WTC11 (cell line): ENCODE measurements at regions not wholly inside any gene's neighbourhood (a gene's known extent, or its start where the extent isn't known, plus 50 kb on each side); places are given as distances from the start of the nearest gene placed in this dataset.

Experiments
- ATAC-seq: fragments of 200-7000 bp; cut with Tn5 transposase; 2 replicates; pipeline ENCODE4 v1.10.0; 2021; ENCODE audit warnings: mild to moderate bottlenecking, moderate library complexity
- CTCF ChIA-PET: fragments of 300-600 bp; sonication (Branson Sonifier 250); formaldehyde crosslinking; loops from one replicate; lab custom pipeline; 2021; ENCODE audit warnings: antibody characterized with exemption; lab: Charles Lee
- POLR2A ChIA-PET: fragments of 350-600 bp; sonication (Branson Sonifier 250); formaldehyde crosslinking; loops from one replicate; lab custom pipeline; 2021; ENCODE audit warnings: antibody characterized with exemption; lab: Charles Lee
- DNase-seq: peaks from one replicate; pipeline ENCODE4 v3.0.0; 2021; ENCODE audit warnings: low spot score
- H3K27ac Mint-ChIP-seq: 2 replicates; pipeline ENCODE4 v1.8.0; 2021; ENCODE audit warnings: mixed read lengths
- H3K27me3 Mint-ChIP-seq: 2 replicates; pipeline ENCODE4 v1.8.0; 2021; ENCODE audit warnings: low read depth, mild to moderate bottlenecking, moderate library complexity, mixed read lengths
- H3K36me3 Mint-ChIP-seq: 2 replicates; pipeline ENCODE4 v1.8.0; 2021; ENCODE audit warnings: mixed read lengths
- H3K4me1 Mint-ChIP-seq: 2 replicates; pipeline ENCODE4 v1.8.0; 2022; ENCODE audit warnings: mixed read lengths
- H3K4me3 Mint-ChIP-seq: 2 replicates; pipeline ENCODE4 v1.8.0; 2021; ENCODE audit warnings: mild to moderate bottlenecking, moderate library complexity, mixed read lengths
- H3K9me3 Mint-ChIP-seq: 2 replicates; pipeline ENCODE4 v1.8.0; 2021; ENCODE audit warnings: mixed read lengths
- ATF2 ChIP-seq: sonication (generic); formaldehyde crosslinking; IDR thresholded peaks from 2 replicates; pipeline ENCODE4 v1.8.1; 2022; ENCODE audit warnings: low read depth, missing genetic modification reagents, borderline replicate concordance
- CTCF ChIP-seq: fragments of 200-600 bp; IDR thresholded peaks from 2 replicates; pipeline ENCODE4 v1.8.0; 2022; ENCODE audit warnings: antibody characterized with exemption
- ELF4 ChIP-seq: sonication (generic); formaldehyde crosslinking; IDR thresholded peaks from 2 replicates; pipeline ENCODE4 v1.8.1; 2022; ENCODE audit warnings: low read depth, mild to moderate bottlenecking, moderate library complexity, missing genetic modification reagents
- FOXJ3 ChIP-seq: sonication (generic); formaldehyde crosslinking; IDR thresholded peaks from 2 replicates; pipeline ENCODE4 v1.9.0; 2021; ENCODE audit warnings: missing genetic modification reagents, mild to moderate bottlenecking, borderline replicate concordance
- FOXP1 ChIP-seq: sonication (generic); formaldehyde crosslinking; IDR thresholded peaks from 2 replicates; pipeline ENCODE4 v1.8.0; 2022; ENCODE audit warnings: missing genetic modification reagents, mild to moderate bottlenecking, moderate library complexity, borderline replicate concordance
- HMGXB4 ChIP-seq: sonication (generic); formaldehyde crosslinking; IDR thresholded peaks from 2 replicates; pipeline ENCODE4 v1.8.1; 2023; ENCODE audit warnings: mild to moderate bottlenecking, moderate library complexity, missing genetic modification reagents
- KAT7 ChIP-seq: sonication (generic); formaldehyde crosslinking; IDR thresholded peaks from 2 replicates; pipeline ENCODE4 v1.8.1; 2023; ENCODE audit warnings: missing genetic modification reagents, mild to moderate bottlenecking, borderline replicate concordance
- MXD4 ChIP-seq: fragments of 250-450 bp; sonication (Bioruptor Pico); IDR thresholded peaks from 2 replicates; pipeline ENCODE4 v1.8.0; 2021; ENCODE audit warnings: mild to moderate bottlenecking, moderate library complexity, borderline replicate concordance
- NFATC4 ChIP-seq: fragments of 250-450 bp; sonication (Bioruptor Pico); IDR thresholded peaks from 2 replicates; pipeline ENCODE4 v1.9.0; 2021; ENCODE audit warnings: mild to moderate bottlenecking
- NR3C1 ChIP-seq: sonication (generic); formaldehyde crosslinking; conservative IDR thresholded peaks from 2 replicates; pipeline ENCODE4 v1.8.1; 2023; ENCODE audit warnings: low read depth, mild to moderate bottlenecking, missing genetic modification reagents
- PRRX2 ChIP-seq: fragments of 250-450 bp; sonication (Bioruptor Pico); IDR thresholded peaks from 2 replicates; pipeline ENCODE4 v1.8.0; 2021; ENCODE audit warnings: mild to moderate bottlenecking
- SMAD3 ChIP-seq: sonication (generic); formaldehyde crosslinking; IDR thresholded peaks from 2 replicates; pipeline ENCODE4 v1.8.0; 2022; ENCODE audit warnings: missing genetic modification reagents, mild to moderate bottlenecking, borderline replicate concordance
- TCF7 ChIP-seq: sonication (generic); formaldehyde crosslinking; IDR thresholded peaks from 2 replicates; pipeline ENCODE4 v1.8.0; 2022; ENCODE audit warnings: mild to moderate bottlenecking, low read depth, missing genetic modification reagents, moderate library complexity
- TEAD1 ChIP-seq: sonication (generic); formaldehyde crosslinking; IDR thresholded peaks from 2 replicates; pipeline ENCODE4 v1.8.0; 2022; ENCODE audit warnings: mild to moderate bottlenecking, missing genetic modification reagents
- ZNF263 ChIP-seq: sonication (generic); formaldehyde crosslinking; IDR thresholded peaks from 2 replicates; pipeline ENCODE4 v1.8.1; 2022; ENCODE audit warnings: low read depth, mild to moderate bottlenecking, moderate library complexity, missing genetic modification reagents
- ZNF423 ChIP-seq: fragments of 250-450 bp; sonication (Bioruptor Pico); IDR thresholded peaks from 2 replicates; pipeline ENCODE4 v2.1.2; 2022; ENCODE audit warnings: mild to moderate bottlenecking, moderate library complexity
- TF ChIP-seq, protein P1 (sequence below): fragments of 250-450 bp; sonication (Bioruptor Pico); IDR thresholded peaks from 2 replicates; pipeline ENCODE4 v2.1.2; 2022; ENCODE audit warnings: mild to moderate bottlenecking, moderate library complexity
- TF ChIP-seq, protein P2 (sequence below): sonication (generic); formaldehyde crosslinking; IDR thresholded peaks from 2 replicates; pipeline ENCODE4 v1.8.1; 2022; ENCODE audit warnings: missing genetic modification reagents, borderline replicate concordance
- TF ChIP-seq, protein P3 (sequence below): sonication (generic); formaldehyde crosslinking; IDR thresholded peaks from 2 replicates; pipeline ENCODE4 v1.8.0; 2022; ENCODE audit warnings: mild to moderate bottlenecking, missing genetic modification reagents

- Mint-ChIP-seq H3K4me3 (no peak overlapping the region), H3K27me3 (no peaks in the 10 kb centered on the region), H3K9me3 (no peaks in the 10 kb centered on the region), H3K4me1 (peaks cover 3% of the 10 kb centered on the region; the same call in 1 of the 2 replicates), H3K27ac (no peak overlapping the region), H3K36me3 (no peaks in the 10 kb centered on the region)
- ChIA-PET POLR2A (no interaction called here), CTCF (no interaction called here)
- DNase-seq, result no peak
- no peak for ATAC-seq
- no peak for TF ChIP-seq HMGXB4 (CRISPR knock-in tag)
- no peak for TF ChIP-seq ATF2 (CRISPR knock-in tag)
- TF ChIP-seq, protein P1, sequence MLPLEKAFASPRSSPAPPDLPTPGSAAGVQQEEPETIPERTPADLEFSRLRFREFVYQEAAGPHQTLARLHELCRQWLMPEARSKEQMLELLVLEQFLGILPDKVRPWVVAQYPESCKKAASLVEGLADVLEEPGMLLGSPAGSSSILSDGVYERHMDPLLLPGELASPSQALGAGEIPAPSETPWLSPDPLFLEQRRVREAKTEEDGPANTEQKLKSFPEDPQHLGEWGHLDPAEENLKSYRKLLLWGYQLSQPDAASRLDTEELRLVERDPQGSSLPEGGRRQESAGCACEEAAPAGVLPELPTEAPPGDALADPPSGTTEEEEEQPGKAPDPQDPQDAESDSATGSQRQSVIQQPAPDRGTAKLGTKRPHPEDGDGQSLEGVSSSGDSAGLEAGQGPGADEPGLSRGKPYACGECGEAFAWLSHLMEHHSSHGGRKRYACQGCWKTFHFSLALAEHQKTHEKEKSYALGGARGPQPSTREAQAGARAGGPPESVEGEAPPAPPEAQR (CRISPR knock-in tag), result no peak
- no peak for TF ChIP-seq MXD4
- TF ChIP-seq KAT7 (CRISPR knock-in tag), result no peak
- no peak for TF ChIP-seq NFATC4
- no peak for TF ChIP-seq TCF7 (CRISPR knock-in tag)
- no peak for TF ChIP-seq FOXJ3 (CRISPR knock-in tag)
- TF ChIP-seq PRRX2 (CRISPR knock-in tag), result no peak
- no peak for TF ChIP-seq CTCF
- TF ChIP-seq, protein P2, sequence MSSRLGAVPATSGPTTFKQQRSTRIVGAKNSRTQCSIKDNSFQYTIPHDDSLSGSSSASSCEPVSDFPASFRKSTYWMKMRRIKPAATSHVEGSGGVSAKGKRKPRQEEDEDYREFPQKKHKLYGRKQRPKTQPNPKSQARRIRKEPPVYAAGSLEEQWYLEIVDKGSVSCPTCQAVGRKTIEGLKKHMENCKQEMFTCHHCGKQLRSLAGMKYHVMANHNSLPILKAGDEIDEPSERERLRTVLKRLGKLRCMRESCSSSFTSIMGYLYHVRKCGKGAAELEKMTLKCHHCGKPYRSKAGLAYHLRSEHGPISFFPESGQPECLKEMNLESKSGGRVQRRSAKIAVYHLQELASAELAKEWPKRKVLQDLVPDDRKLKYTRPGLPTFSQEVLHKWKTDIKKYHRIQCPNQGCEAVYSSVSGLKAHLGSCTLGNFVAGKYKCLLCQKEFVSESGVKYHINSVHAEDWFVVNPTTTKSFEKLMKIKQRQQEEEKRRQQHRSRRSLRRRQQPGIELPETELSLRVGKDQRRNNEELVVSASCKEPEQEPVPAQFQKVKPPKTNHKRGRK (CRISPR knock-in tag), result no peak
- TF ChIP-seq, protein P3, sequence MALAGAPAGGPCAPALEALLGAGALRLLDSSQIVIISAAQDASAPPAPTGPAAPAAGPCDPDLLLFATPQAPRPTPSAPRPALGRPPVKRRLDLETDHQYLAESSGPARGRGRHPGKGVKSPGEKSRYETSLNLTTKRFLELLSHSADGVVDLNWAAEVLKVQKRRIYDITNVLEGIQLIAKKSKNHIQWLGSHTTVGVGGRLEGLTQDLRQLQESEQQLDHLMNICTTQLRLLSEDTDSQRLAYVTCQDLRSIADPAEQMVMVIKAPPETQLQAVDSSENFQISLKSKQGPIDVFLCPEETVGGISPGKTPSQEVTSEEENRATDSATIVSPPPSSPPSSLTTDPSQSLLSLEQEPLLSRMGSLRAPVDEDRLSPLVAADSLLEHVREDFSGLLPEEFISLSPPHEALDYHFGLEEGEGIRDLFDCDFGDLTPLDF (CRISPR knock-in tag), result no peak
- TF ChIP-seq, all 79 proteins: peak for 0
These were observed 264.4 kb downstream of the COL12A1 start for GRCh38 chr6:74941424-74941823.

DNA sequence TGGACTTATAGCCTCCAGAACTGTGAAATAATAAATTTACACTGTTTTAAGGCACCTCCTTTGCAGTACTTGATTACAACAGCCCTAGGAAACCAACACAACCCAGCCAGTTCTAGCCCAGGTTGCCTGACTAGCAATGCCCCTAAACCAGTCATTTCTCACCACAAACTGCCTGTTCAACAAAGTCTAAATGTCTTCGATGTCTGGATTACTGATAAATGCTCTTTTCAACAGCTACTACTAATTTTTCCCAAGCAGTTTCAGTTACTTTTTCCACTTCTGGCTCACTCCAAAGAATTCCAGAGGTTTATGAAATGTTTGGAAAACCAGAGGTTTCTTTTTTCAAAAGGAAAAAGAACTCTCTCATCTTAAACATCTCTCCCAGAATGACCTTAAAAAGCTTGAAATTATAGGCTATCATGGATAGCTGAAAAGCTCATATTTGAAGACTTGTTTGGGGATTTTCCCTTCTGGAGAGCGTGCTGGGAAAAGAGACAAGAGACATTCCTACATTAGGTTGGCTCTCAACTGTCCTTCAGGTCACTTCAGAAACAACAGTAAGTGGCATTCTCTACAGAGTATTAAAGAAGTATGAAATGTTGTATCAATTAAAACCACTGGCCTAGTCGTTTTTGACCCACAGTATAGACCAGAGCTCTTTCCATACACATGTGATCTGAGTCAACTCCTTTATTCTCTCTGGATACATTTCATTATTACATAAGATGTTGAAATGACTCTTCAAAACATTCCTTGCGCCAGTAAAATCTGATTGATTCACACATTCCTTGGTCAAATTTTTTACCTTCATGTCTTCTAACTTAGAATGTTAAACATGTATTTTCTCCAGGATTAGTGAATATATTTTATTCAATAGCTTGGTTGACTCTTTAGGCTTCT is 265.9 kb downstream of the COL12A1 start:
- peaks cover 3% of the 10 kb centered on the region; the same call in 1 of the 2 replicates for H3K4me1 Mint-ChIP-seq
- ChIA-PET POLR2A (no interaction called here), CTCF (interaction anchor here (0.6 to 1.4 kb wide), 2 partner anchors 269 to 619 kb away, joined by 3 to 5 read pairs; no protein-coding TSS in a partner anchor)
- H3K27me3 Mint-ChIP-seq, result no peaks in the 10 kb centered on the region
- no peak overlapping the region for H3K4me3 Mint-ChIP-seq
- no peak for ATAC-seq
- H3K36me3 Mint-ChIP-seq, result no peaks in the 10 kb centered on the region
- H3K9me3 Mint-ChIP-seq, result no peaks in the 10 kb centered on the region
- no peak for DNase-seq
- H3K27ac Mint-ChIP-seq, result no peak overlapping the region
- TF ChIP-seq ZNF263 (CRISPR knock-in tag), result no peak
- no peak for TF ChIP-seq SMAD3 (CRISPR knock-in tag)
- no peak for TF ChIP-seq TEAD1
- TF ChIP-seq NR3C1 (CRISPR knock-in tag), result no peak
- TF ChIP-seq FOXP1, result no peak
- TF ChIP-seq ATF2 (CRISPR knock-in tag), result no peak
- no peak for TF ChIP-seq ZNF423
- TF ChIP-seq HMGXB4 (CRISPR knock-in tag), result no peak
- no peak for TF ChIP-seq ELF4 (CRISPR knock-in tag)
